Calu3 (cell line): ENCODE measurements at regions not wholly inside any gene's neighbourhood (a gene's known extent, or its start where the extent isn't known, plus 50 kb on each side); places are given as distances from the start of the nearest gene placed in this dataset.
A peak's percentile ranks its signal among the peaks of the same experiment; 100 is the strongest.

Source experiments
- BruUV-seq: library from RNA; stranded (reverse); fragments of 400-500 nt; replicated peaks from 2 replicates; lab custom pipeline; 2021; lab: Mats Ljungman, UMichigan
- CTCF ChIA-PET: fragments of 300-600 bp; sonication (Branson Sonifier 250); formaldehyde crosslinking; loops from one replicate; lab custom pipeline; 2022; ENCODE audit warnings: antibody characterized with exemption; lab: Charles Lee
- DNase-seq: peaks from one replicate; pipeline ENCODE4 v3.0.0; 2022
- H3K27ac Mint-ChIP-seq: one replicate; pipeline ENCODE4 v1.8.0; 2022; ENCODE audit warnings: mixed read lengths; ENCODE audit not compliant: unreplicated experiment
- H3K27me3 Mint-ChIP-seq: one replicate; pipeline ENCODE4 v1.8.0; 2022; ENCODE audit warnings: mixed read lengths; ENCODE audit not compliant: unreplicated experiment
- H3K36me3 Mint-ChIP-seq: one replicate; pipeline ENCODE4 v1.8.0; 2022; ENCODE audit warnings: mild to moderate bottlenecking, moderate library complexity, mixed read lengths; ENCODE audit not compliant: insufficient read depth, unreplicated experiment
- H3K4me1 Mint-ChIP-seq: one replicate; pipeline ENCODE4 v1.8.0; 2022; ENCODE audit warnings: mild to moderate bottlenecking, low read depth, mixed read lengths; ENCODE audit not compliant: unreplicated experiment
- H3K4me3 Mint-ChIP-seq: one replicate; pipeline ENCODE4 v1.8.0; 2022; ENCODE audit warnings: mild to moderate bottlenecking, low read depth, moderate library complexity, mixed read lengths; ENCODE audit not compliant: unreplicated experiment
- H3K9me3 Mint-ChIP-seq: one replicate; pipeline ENCODE4 v1.8.0; 2022; ENCODE audit warnings: low read depth, mixed read lengths; ENCODE audit not compliant: unreplicated experiment
- intact Hi-C: fragments of 100-400 bp; cut with micrococcal nuclease; formaldehyde crosslinking; loops from one replicate; pipeline ENCODE4 v1.10.0; 2022; ENCODE audit not compliant: unreplicated experiment
- TF ChIP-seq, protein P1 (sequence below): fragments of 200-600 bp; IDR thresholded peaks from one replicate; pipeline ENCODE4 v1.8.0; 2022; ENCODE audit warnings: antibody characterized with exemption; ENCODE audit not compliant: unreplicated experiment

DNA sequence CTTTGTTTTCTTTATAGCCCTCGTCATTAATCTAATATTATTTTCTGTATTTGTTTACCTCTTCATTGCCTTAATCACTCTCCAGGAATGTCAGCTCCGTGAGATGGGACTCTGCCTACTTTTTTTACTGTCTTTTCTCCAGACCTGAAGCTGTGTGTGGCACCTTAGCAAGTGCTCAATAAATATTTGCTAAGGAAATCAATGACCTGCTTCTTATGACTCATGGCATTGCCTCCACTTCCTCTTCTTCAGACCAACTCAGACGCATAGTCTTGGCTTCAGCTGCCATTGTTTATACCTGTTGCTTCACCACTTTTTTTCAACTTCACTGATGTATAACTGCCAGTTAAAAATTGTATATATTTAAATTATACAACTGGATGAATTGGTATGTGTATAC, 218.5 kb upstream of the CMC1 start:
- Mint-ChIP-seq H3K27ac (peak overlapping the region; percentile 6), H3K9me3 (peaks cover 4% of the 10 kb centered on the region), H3K4me1 (peaks cover 14% of the 10 kb centered on the region), H3K27me3 (no peaks in the 10 kb centered on the region), H3K4me3 (no peak overlapping the region), H3K36me3 (no peaks in the 10 kb centered on the region)
- DNase-seq: peak; percentile 27
- BruUV-seq: no TSS peak
- TF ChIP-seq, protein P1, sequence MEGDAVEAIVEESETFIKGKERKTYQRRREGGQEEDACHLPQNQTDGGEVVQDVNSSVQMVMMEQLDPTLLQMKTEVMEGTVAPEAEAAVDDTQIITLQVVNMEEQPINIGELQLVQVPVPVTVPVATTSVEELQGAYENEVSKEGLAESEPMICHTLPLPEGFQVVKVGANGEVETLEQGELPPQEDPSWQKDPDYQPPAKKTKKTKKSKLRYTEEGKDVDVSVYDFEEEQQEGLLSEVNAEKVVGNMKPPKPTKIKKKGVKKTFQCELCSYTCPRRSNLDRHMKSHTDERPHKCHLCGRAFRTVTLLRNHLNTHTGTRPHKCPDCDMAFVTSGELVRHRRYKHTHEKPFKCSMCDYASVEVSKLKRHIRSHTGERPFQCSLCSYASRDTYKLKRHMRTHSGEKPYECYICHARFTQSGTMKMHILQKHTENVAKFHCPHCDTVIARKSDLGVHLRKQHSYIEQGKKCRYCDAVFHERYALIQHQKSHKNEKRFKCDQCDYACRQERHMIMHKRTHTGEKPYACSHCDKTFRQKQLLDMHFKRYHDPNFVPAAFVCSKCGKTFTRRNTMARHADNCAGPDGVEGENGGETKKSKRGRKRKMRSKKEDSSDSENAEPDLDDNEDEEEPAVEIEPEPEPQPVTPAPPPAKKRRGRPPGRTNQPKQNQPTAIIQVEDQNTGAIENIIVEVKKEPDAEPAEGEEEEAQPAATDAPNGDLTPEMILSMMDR: no peak
- intact Hi-C loops: no loop called here
- CTCF ChIA-PET: interaction anchor here (0.6 kb wide), 1 partner anchor 110 kb away, joined by 3 read pairs; no protein-coding TSS in a partner anchor

DNA sequence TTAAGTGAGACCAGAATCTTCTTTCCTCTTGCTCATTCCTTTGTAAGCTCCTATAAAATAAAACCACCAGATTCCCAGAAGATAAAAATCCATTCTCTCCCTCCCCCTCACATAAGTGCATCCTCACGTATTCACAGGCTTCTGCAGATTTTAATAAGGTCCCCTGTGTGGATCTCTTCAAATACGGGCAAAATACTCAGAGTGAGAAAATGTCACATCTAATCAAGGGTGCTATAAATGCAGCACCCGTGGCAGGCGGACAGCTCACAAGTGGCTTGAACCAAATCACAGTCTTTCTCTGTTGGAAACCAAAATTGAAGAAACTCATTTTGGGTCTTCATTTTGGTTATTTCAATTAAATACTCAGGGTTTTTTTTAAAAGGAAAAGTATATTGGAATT, 212.9 kb upstream of the CMC1 start:
- CTCF ChIA-PET: no interaction called here
- DNase-seq: no peak
- BruUV-seq: no TSS peak
- H3K27ac Mint-ChIP-seq: no peak overlapping the region
- intact Hi-C loops: no loop called here
- H3K27me3 Mint-ChIP-seq: no peaks in the 10 kb centered on the region
- TF ChIP-seq, protein P1: no peak
- H3K9me3 Mint-ChIP-seq: peaks cover 3% of the 10 kb centered on the region
- no peak overlapping the region for H3K4me3 Mint-ChIP-seq
- H3K36me3 Mint-ChIP-seq: no peaks in the 10 kb centered on the region
- H3K4me1 Mint-ChIP-seq: no peaks in the 10 kb centered on the region

DNA sequence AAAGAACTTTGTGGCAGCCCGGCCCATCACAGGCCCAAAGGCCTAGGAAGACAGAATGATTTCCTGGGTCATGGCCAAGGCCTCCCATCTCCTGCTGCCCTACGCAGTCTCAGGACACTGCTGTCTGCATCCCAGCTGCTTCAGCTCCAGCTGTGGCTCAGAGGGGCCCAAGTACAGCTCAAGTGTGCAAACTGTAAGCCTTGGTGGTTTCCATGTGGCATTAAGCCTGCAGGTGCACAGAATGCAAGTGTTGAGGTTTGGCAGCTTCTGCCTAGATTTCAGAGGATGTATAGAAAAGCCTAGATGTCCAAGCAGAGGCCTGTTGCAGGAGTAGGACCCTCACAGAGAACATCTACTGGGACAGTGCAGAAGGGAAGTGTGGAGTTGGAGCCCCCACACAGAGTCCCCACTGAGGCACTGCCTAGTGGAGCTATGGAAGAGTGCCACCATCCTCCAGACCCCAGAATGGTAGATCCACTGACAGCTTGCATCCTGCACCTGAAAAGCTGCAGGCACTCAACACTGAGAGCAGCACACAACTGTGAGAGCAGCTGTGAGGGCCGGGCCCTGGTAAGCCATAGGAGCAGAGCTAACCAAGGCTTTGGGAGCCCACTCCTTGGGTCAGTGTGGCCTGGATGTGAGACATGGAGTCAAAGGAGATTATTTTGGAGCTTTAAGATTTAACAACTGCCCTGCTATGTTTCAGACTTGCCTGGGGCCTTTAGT, 208.2 kb upstream of the CMC1 start:
- no peaks in the 10 kb centered on the region for H3K27me3 Mint-ChIP-seq
- no peaks in the 10 kb centered on the region for H3K36me3 Mint-ChIP-seq
- no peak overlapping the region for H3K27ac Mint-ChIP-seq
- DNase-seq: no peak
- no peak overlapping the region for H3K4me3 Mint-ChIP-seq
- intact Hi-C loops: no loop called here
- BruUV-seq: no TSS peak
- peaks cover 3% of the 10 kb centered on the region for H3K9me3 Mint-ChIP-seq
- H3K4me1 Mint-ChIP-seq: no peaks in the 10 kb centered on the region
- CTCF ChIA-PET: no interaction called here
- TF ChIP-seq, protein P1: no peak

DNA sequence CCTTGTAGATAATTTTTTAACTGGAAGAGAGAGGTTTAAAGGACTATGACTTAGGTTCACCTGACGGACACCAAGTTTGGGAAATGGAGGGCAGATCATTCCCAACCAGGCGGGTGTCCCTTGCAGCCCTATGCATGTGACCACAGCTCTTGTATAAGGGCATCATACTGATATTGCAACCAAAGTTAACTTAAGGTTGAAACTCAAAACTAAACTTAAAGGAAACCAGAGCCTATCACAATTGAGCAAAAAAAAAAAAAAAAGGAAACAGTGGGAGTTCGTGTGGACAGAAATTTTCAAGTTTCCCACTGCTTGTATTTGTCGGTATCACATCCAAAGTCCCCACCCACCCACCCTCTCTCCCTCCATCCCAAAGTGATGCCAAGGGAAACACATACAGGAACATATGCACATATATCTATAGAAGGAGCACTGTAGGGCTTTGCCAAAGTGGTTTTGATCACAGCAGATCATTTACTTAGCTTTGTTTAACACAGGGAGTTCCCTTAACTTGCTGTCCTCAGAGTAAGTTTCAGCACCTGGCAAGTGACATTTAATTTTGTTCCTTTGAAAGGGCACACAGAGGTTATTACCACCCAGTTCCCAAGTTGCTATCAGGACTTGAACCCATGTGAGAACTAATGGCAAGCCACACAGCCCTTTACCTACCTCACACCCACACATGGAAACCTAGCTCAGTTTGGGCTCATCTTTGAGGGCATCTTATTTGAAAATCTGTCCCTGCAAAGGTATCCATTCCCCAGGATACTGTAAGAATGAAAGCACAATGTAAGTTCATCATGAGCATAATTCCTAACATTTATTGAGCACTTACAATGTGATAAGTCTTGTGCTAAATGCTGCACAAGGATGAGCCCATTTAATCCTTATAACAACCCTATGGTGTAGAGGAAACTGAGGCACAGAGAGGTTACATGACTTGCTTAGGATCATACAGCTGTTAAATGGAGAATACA, 204.5 kb upstream of the CMC1 start:
- Mint-ChIP-seq H3K4me1 (no peaks in the 10 kb centered on the region), H3K9me3 (peaks cover 3% of the 10 kb centered on the region), H3K4me3 (no peak overlapping the region), H3K27ac (no peak overlapping the region), H3K36me3 (no peaks in the 10 kb centered on the region), H3K27me3 (no peaks in the 10 kb centered on the region)
- intact Hi-C loops: no loop called here
- TF ChIP-seq, protein P1: no peak
- CTCF ChIA-PET: no interaction called here
- no peak for DNase-seq
- BruUV-seq: no TSS peak
